ENCODE measurements at regions not wholly inside any gene's neighbourhood (a gene's known extent, or its start where the extent isn't known, plus 50 kb on each side); places are given as distances from the start of the nearest gene placed in this dataset.
"Not testable (repeated sequence)": the region's sequence is repeated elsewhere in the genome, so short reads cannot be mapped to it uniquely, and the experiment has no call there.

- no peak for DNase-seq
These were observed 814.8 kb downstream of the KCNJ3 start for GRCh38 chr2:155513248-155513647.

- DNase-seq: no peak
These were observed 804.3 kb downstream of the KCNJ3 start for GRCh38 chr2:155502766-155503165.

- no peak for DNase-seq
These were observed 799.6 kb downstream of the KCNJ3 start for GRCh38 chr2:155498106-155498505.

- DNase-seq: no peak
These were observed 796.2 kb downstream of the KCNJ3 start for GRCh38 chr2:155494744-155495143.

GRCh38 chr2:155485141-155485842, 786.8 kb downstream of the KCNJ3 start:
- DNase-seq: no peak

GRCh38 chr2:155481141-155481540, 782.6 kb downstream of the KCNJ3 start:
- no peak for DNase-seq

- not testable (repeated sequence) for DNase-seq
These were observed 773.5 kb downstream of the KCNJ3 start for GRCh38 chr2:155472018-155472417.

GRCh38 chr2:155456222-155456621, 757.7 kb downstream of the KCNJ3 start:
- DNase-seq: no peak

GRCh38 chr2:155442755-155443372, 744.4 kb downstream of the KCNJ3 start:
- no peak for DNase-seq

GRCh38 chr2:155442088-155442487, 743.6 kb downstream of the KCNJ3 start:
- no peak for DNase-seq

- no peak for DNase-seq
These were observed 732.6 kb downstream of the KCNJ3 start for GRCh38 chr2:155431004-155431507.

GRCh38 chr2:155427470-155427869, 729.0 kb downstream of the KCNJ3 start:
- DNase-seq: no peak

GRCh38 chr2:155424518-155424917, 726.0 kb downstream of the KCNJ3 start:
- DNase-seq: no peak

GRCh38 chr2:155418753-155419152, 720.3 kb downstream of the KCNJ3 start:
- DNase-seq: no peak

- DNase-seq: no peak
These were observed 714.1 kb downstream of the KCNJ3 start for GRCh38 chr2:155412598-155412997.

- DNase-seq: no peak
These were observed 706.0 kb downstream of the KCNJ3 start for GRCh38 chr2:155404433-155405002.

GRCh38 chr2:155393406-155393805, 694.9 kb downstream of the KCNJ3 start:
- no peak for DNase-seq

- DNase-seq: no peak
These were observed 693.2 kb downstream of the KCNJ3 start for GRCh38 chr2:155391613-155392130.

GRCh38 chr2:155389224-155389623, 690.7 kb downstream of the KCNJ3 start:
- no peak for DNase-seq

- no peak for DNase-seq
These were observed 686.1 kb downstream of the KCNJ3 start for GRCh38 chr2:155384555-155385123.

GRCh38 chr2:155382776-155383175, 684.3 kb downstream of the KCNJ3 start:
- no peak for DNase-seq

- no peak for DNase-seq
These were observed 682.9 kb downstream of the KCNJ3 start for GRCh38 chr2:155381436-155381835.

- DNase-seq: no peak
These were observed 681.0 kb downstream of the KCNJ3 start for GRCh38 chr2:155379494-155379893.
